ENCODE measurements at regions not wholly inside any gene's neighbourhood (a gene's known extent, or its start where the extent isn't known, plus 50 kb on each side); places are given as distances from the start of the nearest gene placed in this dataset.
"Not testable (repeated sequence)": the region's sequence is repeated elsewhere in the genome, so short reads cannot be mapped to it uniquely, and the experiment has no call there.

- H3K36me3 ChIP-seq: no peaks in the 10 kb centered on the region
- no peaks in the 10 kb centered on the region for H3K27me3 ChIP-seq
- peaks cover 0 to 8% of the 10 kb centered on the region in 2 donors for H3K9me3 ChIP-seq
- no peak for DNase-seq
- no peak overlapping the region for H3K27ac ChIP-seq
- no peaks in the 10 kb centered on the region for H3K4me1 ChIP-seq
- ATAC-seq: no peak
- no peak overlapping the region for H3K4me3 ChIP-seq
- no peak for TF ChIP-seq CTCF (IDR thresholded peaks at IDR 0.05)
- intact Hi-C loops (cut with DNase I): no loop called here
Measured at GRCh38 chr12:74169607-74170006, 368.0 kb upstream of the ATXN7L3B start.

- no peaks in the 10 kb centered on the region for H3K36me3 ChIP-seq
- no peaks in the 10 kb centered on the region for H3K27me3 ChIP-seq
- DNase-seq (peak in 1 of 4 donors; percentile 67), ATAC-seq (no peak)
- peaks cover 0 to 12% of the 10 kb centered on the region in 2 donors for H3K9me3 ChIP-seq
- H3K4me3 ChIP-seq: no peak overlapping the region
- intact Hi-C loops (cut with DNase I): no loop called here
- H3K27ac ChIP-seq: no peak overlapping the region
- no peaks in the 10 kb centered on the region for H3K4me1 ChIP-seq
- no peak for TF ChIP-seq CTCF (IDR thresholded peaks at IDR 0.05)
Measured at GRCh38 chr12:74170645-74171477, 366.8 kb upstream of the ATXN7L3B start.

- intact Hi-C loops (cut with DNase I): no loop called here
- TF ChIP-seq CTCF (IDR thresholded peaks at IDR 0.05): no peak
- H3K9me3 ChIP-seq: peaks cover 0 to 14% of the 10 kb centered on the region in 2 donors
- H3K4me1 ChIP-seq: no peaks in the 10 kb centered on the region
- H3K27me3 ChIP-seq: no peaks in the 10 kb centered on the region
- no peak for ATAC-seq
- H3K4me3 ChIP-seq: no peak overlapping the region
- H3K36me3 ChIP-seq: no peaks in the 10 kb centered on the region
- no peak for DNase-seq
- H3K27ac ChIP-seq: no peak overlapping the region
Measured at GRCh38 chr12:74171478-74171909, 366.1 kb upstream of the ATXN7L3B start.

- H3K4me3 ChIP-seq; intact Hi-C loops (cut with DNase I); H3K27me3 ChIP-seq; H3K27ac ChIP-seq; H3K4me1 ChIP-seq; DNase-seq; H3K36me3 ChIP-seq; ATAC-seq: not testable (repeated sequence)
- peaks cover 0 to 22% of the 10 kb centered on the region in 2 donors for H3K9me3 ChIP-seq
Measured at GRCh38 chr12:74174961-74175360, 362.7 kb upstream of the ATXN7L3B start.

GRCh38 chr12:74185360-74185759 lies 352.3 kb upstream of the ATXN7L3B start:
- H3K9me3 ChIP-seq: no peaks in the 10 kb centered on the region
- H3K4me3 ChIP-seq: no peak overlapping the region
- ATAC-seq (no peak), DNase-seq (no peak)
- no peaks in the 10 kb centered on the region for H3K36me3 ChIP-seq
- TF ChIP-seq CTCF (IDR thresholded peaks at IDR 0.05): no peak
- no peaks in the 10 kb centered on the region for H3K27me3 ChIP-seq
- intact Hi-C loops (cut with DNase I): no loop called here
- no peak overlapping the region for H3K27ac ChIP-seq
- H3K4me1 ChIP-seq: no peaks in the 10 kb centered on the region
